ENCODE measurements at regions not wholly inside any gene's neighbourhood (a gene's known extent, or its start where the extent isn't known, plus 50 kb on each side); places are given as distances from the start of the nearest gene placed in this dataset.

DNA sequence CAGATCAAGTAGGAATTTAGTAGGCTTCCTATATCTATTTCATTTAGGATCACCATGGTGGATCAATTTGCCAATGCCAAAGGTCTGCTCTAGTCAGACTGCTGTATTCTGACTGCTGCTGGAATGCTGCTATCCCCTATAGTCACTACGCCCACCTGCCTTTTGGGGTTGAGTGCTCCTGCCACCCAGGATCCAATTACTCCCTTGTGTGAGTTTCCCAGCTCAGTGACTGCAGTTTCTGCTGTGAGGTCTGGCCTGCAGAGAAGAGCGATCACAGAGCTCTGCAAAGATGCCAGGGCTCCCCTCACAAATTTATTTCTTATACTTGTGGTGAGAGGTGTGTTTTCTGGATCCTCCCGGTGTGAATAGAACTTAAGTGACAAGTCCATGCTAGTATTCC, 88.1 kb upstream of the FOXI2 start:
- no peak for DNase-seq (ENCODE audit: low read depth, low spot score)
- H3K27ac ChIP-seq (ENCODE audit: low read length): no peak overlapping the region
- H3K4me1 ChIP-seq (ENCODE audit: control insufficient read depth, insufficient read depth, low read length): no peaks in the 10 kb centered on the region
- TF ChIP-seq, protein P1, sequence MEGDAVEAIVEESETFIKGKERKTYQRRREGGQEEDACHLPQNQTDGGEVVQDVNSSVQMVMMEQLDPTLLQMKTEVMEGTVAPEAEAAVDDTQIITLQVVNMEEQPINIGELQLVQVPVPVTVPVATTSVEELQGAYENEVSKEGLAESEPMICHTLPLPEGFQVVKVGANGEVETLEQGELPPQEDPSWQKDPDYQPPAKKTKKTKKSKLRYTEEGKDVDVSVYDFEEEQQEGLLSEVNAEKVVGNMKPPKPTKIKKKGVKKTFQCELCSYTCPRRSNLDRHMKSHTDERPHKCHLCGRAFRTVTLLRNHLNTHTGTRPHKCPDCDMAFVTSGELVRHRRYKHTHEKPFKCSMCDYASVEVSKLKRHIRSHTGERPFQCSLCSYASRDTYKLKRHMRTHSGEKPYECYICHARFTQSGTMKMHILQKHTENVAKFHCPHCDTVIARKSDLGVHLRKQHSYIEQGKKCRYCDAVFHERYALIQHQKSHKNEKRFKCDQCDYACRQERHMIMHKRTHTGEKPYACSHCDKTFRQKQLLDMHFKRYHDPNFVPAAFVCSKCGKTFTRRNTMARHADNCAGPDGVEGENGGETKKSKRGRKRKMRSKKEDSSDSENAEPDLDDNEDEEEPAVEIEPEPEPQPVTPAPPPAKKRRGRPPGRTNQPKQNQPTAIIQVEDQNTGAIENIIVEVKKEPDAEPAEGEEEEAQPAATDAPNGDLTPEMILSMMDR (IDR thresholded peaks at IDR 0.05): no peak
- TF ChIP-seq, protein P2, sequence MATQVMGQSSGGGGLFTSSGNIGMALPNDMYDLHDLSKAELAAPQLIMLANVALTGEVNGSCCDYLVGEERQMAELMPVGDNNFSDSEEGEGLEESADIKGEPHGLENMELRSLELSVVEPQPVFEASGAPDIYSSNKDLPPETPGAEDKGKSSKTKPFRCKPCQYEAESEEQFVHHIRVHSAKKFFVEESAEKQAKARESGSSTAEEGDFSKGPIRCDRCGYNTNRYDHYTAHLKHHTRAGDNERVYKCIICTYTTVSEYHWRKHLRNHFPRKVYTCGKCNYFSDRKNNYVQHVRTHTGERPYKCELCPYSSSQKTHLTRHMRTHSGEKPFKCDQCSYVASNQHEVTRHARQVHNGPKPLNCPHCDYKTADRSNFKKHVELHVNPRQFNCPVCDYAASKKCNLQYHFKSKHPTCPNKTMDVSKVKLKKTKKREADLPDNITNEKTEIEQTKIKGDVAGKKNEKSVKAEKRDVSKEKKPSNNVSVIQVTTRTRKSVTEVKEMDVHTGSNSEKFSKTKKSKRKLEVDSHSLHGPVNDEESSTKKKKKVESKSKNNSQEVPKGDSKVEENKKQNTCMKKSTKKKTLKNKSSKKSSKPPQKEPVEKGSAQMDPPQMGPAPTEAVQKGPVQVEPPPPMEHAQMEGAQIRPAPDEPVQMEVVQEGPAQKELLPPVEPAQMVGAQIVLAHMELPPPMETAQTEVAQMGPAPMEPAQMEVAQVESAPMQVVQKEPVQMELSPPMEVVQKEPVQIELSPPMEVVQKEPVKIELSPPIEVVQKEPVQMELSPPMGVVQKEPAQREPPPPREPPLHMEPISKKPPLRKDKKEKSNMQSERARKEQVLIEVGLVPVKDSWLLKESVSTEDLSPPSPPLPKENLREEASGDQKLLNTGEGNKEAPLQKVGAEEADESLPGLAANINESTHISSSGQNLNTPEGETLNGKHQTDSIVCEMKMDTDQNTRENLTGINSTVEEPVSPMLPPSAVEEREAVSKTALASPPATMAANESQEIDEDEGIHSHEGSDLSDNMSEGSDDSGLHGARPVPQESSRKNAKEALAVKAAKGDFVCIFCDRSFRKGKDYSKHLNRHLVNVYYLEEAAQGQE (IDR thresholded peaks at IDR 0.05; ENCODE audit: insufficient read depth in 1 of 2, low read depth in 2 of 2, low read length in 1 of 2): no peak
- no peak for TF ChIP-seq SIN3A (IDR thresholded peaks at IDR 0.05; ENCODE audit: borderline replicate concordance, insufficient read depth, low read depth, low read length)
- TF ChIP-seq POLR2AphosphoS5 (IDR thresholded peaks at IDR 0.05; ENCODE audit: low read depth, low read length): no peak
- TF ChIP-seq TCF7L2 (IDR thresholded peaks at IDR 0.05; ENCODE audit: low read depth, low read length): no peak
- ChIA-PET CTCF (no interaction called here), POLR2A (no interaction called here)
- BruUV-seq (replicated peaks): no TSS peak
- H3K4me3 ChIP-seq (ENCODE audit: low read depth in 2 of 2, low read length in 2 of 2): no peak overlapping the region
- no peaks in the 10 kb centered on the region for H3K9me3 ChIP-seq (ENCODE audit: control insufficient read depth, insufficient read depth, low read depth, low read length)
- no peaks in the 10 kb centered on the region; the same call in 1 of the 2 replicates for H3K27me3 ChIP-seq (ENCODE audit: control insufficient read depth, insufficient read depth, low read length)
- no peak for ATAC-seq
- in situ Hi-C loops (cut with HindIII; ENCODE audit: low pct_unique_long_range_greater_than_20kb, low sequenced_read_pairs): no loop called here
- H3K36me3 ChIP-seq (ENCODE audit: control insufficient read depth, insufficient read depth, low read length): no peaks in the 10 kb centered on the region
- intact Hi-C loops (cut with micrococcal nuclease; ENCODE audit: unreplicated experiment): no loop called here

DNA sequence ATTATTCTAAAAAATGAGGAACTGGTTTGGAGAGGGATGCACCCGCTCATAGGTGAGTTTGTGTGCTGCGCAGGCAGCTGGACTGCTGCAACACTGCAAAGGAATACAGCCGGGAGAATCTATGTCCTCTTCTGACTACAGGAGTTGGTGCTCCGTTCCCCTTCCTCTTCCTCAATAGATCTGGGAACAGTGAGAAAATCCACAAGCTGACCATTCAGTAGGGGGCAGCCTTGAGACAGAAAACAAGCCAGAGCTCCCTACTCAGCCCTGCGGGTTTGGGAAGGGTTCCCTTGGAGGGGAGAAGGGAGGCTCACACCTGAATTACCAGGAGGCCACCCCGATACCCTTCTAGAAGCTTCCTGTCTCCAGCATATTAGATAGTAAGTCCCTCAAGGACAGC, 87.3 kb upstream of the FOXI2 start:
- ChIA-PET POLR2A (no interaction called here), CTCF (no interaction called here)
- intact Hi-C loops (cut with micrococcal nuclease; ENCODE audit: unreplicated experiment) (no loop called here), in situ Hi-C loops (cut with HindIII; ENCODE audit: low pct_unique_long_range_greater_than_20kb, low sequenced_read_pairs) (no loop called here)
- TF ChIP-seq SIN3A (IDR thresholded peaks at IDR 0.05; ENCODE audit: borderline replicate concordance, insufficient read depth, low read depth, low read length): no peak
- no peak for TF ChIP-seq TCF7L2 (IDR thresholded peaks at IDR 0.05; ENCODE audit: low read depth, low read length)
- TF ChIP-seq, protein P2 (IDR thresholded peaks at IDR 0.05; ENCODE audit: insufficient read depth in 1 of 2, low read depth in 2 of 2, low read length in 1 of 2): no peak
- TF ChIP-seq, protein P1 (IDR thresholded peaks at IDR 0.05): peak; percentile 66
- no peak for TF ChIP-seq POLR2AphosphoS5 (IDR thresholded peaks at IDR 0.05; ENCODE audit: low read depth, low read length)
- H3K27me3 ChIP-seq (ENCODE audit: control insufficient read depth, insufficient read depth, low read length): no peaks in the 10 kb centered on the region; the same call in 1 of the 2 replicates
- no peak overlapping the region for H3K4me3 ChIP-seq (ENCODE audit: low read depth in 2 of 2, low read length in 2 of 2)
- 0 out of 2 replicates have a peak, but pooled peaks have one; percentile 38 for ATAC-seq
- DNase-seq (ENCODE audit: low read depth, low spot score): no peak
- no TSS peak for BruUV-seq (replicated peaks)
- H3K36me3 ChIP-seq (ENCODE audit: control insufficient read depth, insufficient read depth, low read length): no peaks in the 10 kb centered on the region
- H3K4me1 ChIP-seq (ENCODE audit: control insufficient read depth, insufficient read depth, low read length): no peaks in the 10 kb centered on the region
- H3K27ac ChIP-seq (ENCODE audit: low read length): no peak overlapping the region
- H3K9me3 ChIP-seq (ENCODE audit: control insufficient read depth, insufficient read depth, low read depth, low read length): no peaks in the 10 kb centered on the region
